HUES64 (cell line): ENCODE measurements at regions not wholly inside any gene's neighbourhood (a gene's known extent, or its start where the extent isn't known, plus 50 kb on each side); places are given as distances from the start of the nearest gene placed in this dataset.
"Not testable (repeated sequence)": the region's sequence is repeated elsewhere in the genome, so short reads cannot be mapped to it uniquely, and the experiment has no call there.

ENCODE experiments used
- H3K27ac ChIP-seq: 2 replicates; pipeline ENCODE4 v1.7.0; 2013; ENCODE audit warnings: low read depth, low read length, inconsistent platforms
- H3K27me3 ChIP-seq: 2 replicates; pipeline ENCODE4 v1.6.1; 2013; ENCODE audit warnings: mild to moderate bottlenecking, low read length; ENCODE audit not compliant: insufficient read depth
- H3K36me3 ChIP-seq: 2 replicates; pipeline ENCODE4 v1.6.1; 2013; ENCODE audit warnings: mild to moderate bottlenecking, low read length; ENCODE audit not compliant: insufficient read depth
- H3K4me1 ChIP-seq: 2 replicates; pipeline ENCODE4 v1.6.1; 2013; ENCODE audit warnings: mild to moderate bottlenecking, low read length, moderate library complexity; ENCODE audit not compliant: insufficient read depth
- H3K4me3 ChIP-seq: 2 replicates; pipeline ENCODE4 v1.5.1; 2013; ENCODE audit warnings: mild to moderate bottlenecking, low read length, moderate library complexity
- H3K9ac ChIP-seq: 2 replicates; pipeline ENCODE4 v1.6.1; 2013; ENCODE audit warnings: mild to moderate bottlenecking, low read depth, low read length
- H3K9me3 ChIP-seq: 2 replicates; pipeline ENCODE4 v1.6.1; 2013; ENCODE audit warnings: low read depth, low read length; ENCODE audit not compliant: insufficient read depth
- WGBS: fragments of 150-250, 120-280 bp; methylation state at CpG from one replicate; pipeline ENCODE4 v1.1.7; 2013; ENCODE audit warnings: missing lambda C conversion rate; 5-methylcytosine and 5-hydroxymethylcytosine counted together

DNA sequence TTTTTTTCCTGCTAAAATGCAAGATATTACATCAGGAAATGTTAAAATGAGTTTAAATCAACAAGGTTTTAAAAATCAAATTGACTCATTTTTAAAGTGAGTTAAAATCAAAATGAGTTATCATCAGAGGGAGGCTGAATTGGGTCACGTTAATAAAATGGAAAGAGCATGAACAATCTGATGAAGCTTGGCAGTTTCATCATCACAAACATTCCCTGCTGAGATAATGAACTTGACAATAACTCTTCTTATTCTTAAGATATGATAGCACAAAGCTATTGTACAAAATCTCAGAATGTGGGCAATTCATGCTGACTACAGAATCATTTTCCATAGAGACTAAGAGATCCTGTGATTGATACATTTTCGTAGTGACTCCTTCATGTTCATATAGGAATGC, 1086.7 kb downstream of the STIM2 start:
- no peak overlapping the region for H3K4me3 ChIP-seq
- WGBS: 96% methylated on average over 2 of the region's 2 CpGs
- no peak overlapping the region for H3K27ac ChIP-seq
- no peaks in the 10 kb centered on the region for H3K27me3 ChIP-seq
- H3K4me1 ChIP-seq: no peaks in the 10 kb centered on the region
- H3K9ac ChIP-seq: no peak overlapping the region
- H3K36me3 ChIP-seq: no peaks in the 10 kb centered on the region
- H3K9me3 ChIP-seq: no peaks in the 10 kb centered on the region

GRCh38 chr4:27964095-27964494, 1103.5 kb downstream of the STIM2 start:
- no peaks in the 10 kb centered on the region for H3K9me3 ChIP-seq
- H3K27ac ChIP-seq: no peak overlapping the region
- no peak overlapping the region for H3K9ac ChIP-seq
- H3K4me3 ChIP-seq: no peak overlapping the region
- no peaks in the 10 kb centered on the region for H3K36me3 ChIP-seq
- no peaks in the 10 kb centered on the region for H3K4me1 ChIP-seq
- no peaks in the 10 kb centered on the region for H3K27me3 ChIP-seq

GRCh38 chr4:27966664-27967063, 1106.0 kb downstream of the STIM2 start:
- Histone ChIP-seq H3K36me3 (no peaks in the 10 kb centered on the region), H3K4me1 (no peaks in the 10 kb centered on the region), H3K4me3 (no peak overlapping the region), H3K9me3 (no peaks in the 10 kb centered on the region), H3K27me3 (no peaks in the 10 kb centered on the region), H3K9ac (no peak overlapping the region), H3K27ac (no peak overlapping the region)
- WGBS: 93% methylated on average over 3 of the region's 3 CpGs

DNA sequence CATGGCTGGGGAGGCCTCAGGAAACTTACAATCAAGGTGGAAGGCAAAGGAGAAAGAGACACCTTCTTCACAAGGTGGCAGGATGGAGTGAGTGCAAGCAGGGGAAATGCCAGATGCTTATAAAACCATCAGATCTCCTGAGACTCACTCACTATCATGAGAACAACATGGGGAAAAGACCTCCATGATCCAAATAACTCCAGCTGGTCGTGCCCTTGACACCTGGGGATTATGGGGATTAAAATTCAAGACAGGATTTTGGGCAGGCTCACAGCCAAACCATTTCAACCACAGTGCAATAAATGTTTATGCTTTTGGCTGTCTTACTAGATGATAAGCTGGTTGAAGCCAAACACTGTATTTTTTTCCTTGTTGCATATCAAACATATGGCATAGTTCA, 1112.4 kb downstream of the STIM2 start:
- H3K9me3 ChIP-seq: no peaks in the 10 kb centered on the region
- no peaks in the 10 kb centered on the region for H3K27me3 ChIP-seq
- 80% methylated on average over 1 of the region's 1 CpG for WGBS
- H3K27ac ChIP-seq: no peak overlapping the region
- H3K4me1 ChIP-seq: no peaks in the 10 kb centered on the region
- H3K4me3 ChIP-seq: no peak overlapping the region
- no peaks in the 10 kb centered on the region for H3K36me3 ChIP-seq
- no peak overlapping the region for H3K9ac ChIP-seq

- Histone ChIP-seq H3K4me3 (no peak overlapping the region), H3K9me3 (no peaks in the 10 kb centered on the region), H3K36me3 (no peaks in the 10 kb centered on the region), H3K4me1 (no peaks in the 10 kb centered on the region), H3K27ac (no peak overlapping the region), H3K9ac (no peak overlapping the region), H3K27me3 (no peaks in the 10 kb centered on the region)
- no CpG with 5 or more reads among the region's 1 CpG for WGBS
Measured at GRCh38 chr4:27973700-27974099, 1113.1 kb downstream of the STIM2 start.

GRCh38 chr4:27974339-27974738, 1113.7 kb downstream of the STIM2 start:
- Histone ChIP-seq H3K27me3 (no peaks in the 10 kb centered on the region), H3K27ac (no peak overlapping the region), H3K9ac (no peak overlapping the region), H3K4me3 (no peak overlapping the region), H3K9me3 (no peaks in the 10 kb centered on the region), H3K4me1 (no peaks in the 10 kb centered on the region), H3K36me3 (no peaks in the 10 kb centered on the region)
- WGBS: 78% methylated on average over 2 of the region's 2 CpGs

- not testable (repeated sequence) for H3K9ac ChIP-seq, H3K9me3 ChIP-seq
Measured at GRCh38 chr4:27974881-27975280, 1114.2 kb downstream of the STIM2 start.

GRCh38 chr4:27978427-27979109, 1117.9 kb downstream of the STIM2 start:
- not testable (repeated sequence) for H3K27ac ChIP-seq, H3K27me3 ChIP-seq, H3K9me3 ChIP-seq, H3K4me3 ChIP-seq, H3K9ac ChIP-seq, H3K36me3 ChIP-seq, H3K4me1 ChIP-seq
- 98% methylated on average over 20 of the region's 22 CpGs for WGBS

More at GRCh38 chr4:27974881-27975280, 1114.2 kb downstream of the STIM2 start:
- H3K4me1 ChIP-seq, H3K36me3 ChIP-seq, H3K4me3 ChIP-seq, H3K27ac ChIP-seq, H3K27me3 ChIP-seq: not testable (repeated sequence)
- 79% methylated on average over 3 of the region's 3 CpGs for WGBS

DNA sequence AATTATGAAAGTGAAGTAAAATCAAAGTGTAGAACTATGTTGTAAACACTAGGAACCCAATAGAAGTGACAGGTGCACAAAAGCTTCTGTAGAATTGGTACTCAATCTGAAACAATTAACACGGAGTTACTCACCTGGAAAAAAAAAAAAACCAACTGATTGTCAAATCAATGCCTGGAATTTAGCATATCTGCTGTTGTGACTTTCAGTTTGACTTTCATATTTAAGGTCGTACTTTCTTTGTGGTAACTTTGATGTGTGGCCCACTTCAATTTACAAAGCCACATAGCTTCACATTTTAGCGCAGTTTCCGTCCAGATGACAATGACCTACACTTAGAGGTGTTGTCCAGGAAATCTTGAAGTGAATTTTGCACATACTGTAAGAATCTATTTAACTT, 1124.9 kb downstream of the STIM2 start:
- no peak overlapping the region for H3K4me3 ChIP-seq
- H3K36me3 ChIP-seq: no peaks in the 10 kb centered on the region
- H3K27ac ChIP-seq: no peak overlapping the region
- no peak overlapping the region for H3K9ac ChIP-seq
- H3K27me3 ChIP-seq: no peaks in the 10 kb centered on the region
- H3K4me1 ChIP-seq: no peaks in the 10 kb centered on the region
- no peaks in the 10 kb centered on the region for H3K9me3 ChIP-seq
- WGBS: 97% methylated on average over 4 of the region's 4 CpGs

- Histone ChIP-seq H3K9ac (no peak overlapping the region), H3K4me3 (no peak overlapping the region), H3K4me1 (no peaks in the 10 kb centered on the region), H3K36me3 (no peaks in the 10 kb centered on the region), H3K27ac (no peak overlapping the region), H3K27me3 (no peaks in the 10 kb centered on the region), H3K9me3 (no peaks in the 10 kb centered on the region)
- WGBS: 100% methylated on average over 1 of the region's 1 CpG
Measured at GRCh38 chr4:27986476-27986875, 1125.8 kb downstream of the STIM2 start.

DNA sequence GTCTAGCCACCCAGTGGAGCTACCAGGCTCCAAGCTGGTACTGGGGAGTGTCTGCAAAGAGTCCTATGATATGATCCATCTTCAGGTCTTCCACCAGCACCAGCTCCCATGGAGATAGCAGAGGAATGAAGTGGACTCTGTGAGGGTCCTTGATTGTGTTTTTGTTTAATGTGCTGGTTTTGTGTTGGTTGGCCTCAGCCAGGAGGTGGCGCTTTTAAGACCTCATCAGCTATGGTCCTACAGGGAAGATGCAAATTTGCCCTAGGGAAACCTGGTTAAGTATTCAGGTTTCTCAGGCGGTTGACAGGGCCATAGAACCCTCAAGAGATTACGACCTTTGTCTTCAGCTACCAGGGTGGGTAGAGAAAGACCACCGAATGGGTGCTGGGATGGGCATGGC, 1141.1 kb downstream of the STIM2 start:
- Histone ChIP-seq H3K27ac (no peak overlapping the region), H3K36me3 (no peaks in the 10 kb centered on the region), H3K9me3 (no peaks in the 10 kb centered on the region), H3K4me3 (no peak overlapping the region), H3K27me3 (no peaks in the 10 kb centered on the region), H3K9ac (no peak overlapping the region), H3K4me1 (no peaks in the 10 kb centered on the region)
- WGBS: 92% methylated on average over 4 of the region's 4 CpGs

- H3K36me3 ChIP-seq: no peaks in the 10 kb centered on the region
- no peaks in the 10 kb centered on the region for H3K27me3 ChIP-seq
- H3K4me1 ChIP-seq: no peaks in the 10 kb centered on the region
- no peak overlapping the region for H3K4me3 ChIP-seq
- no peaks in the 10 kb centered on the region for H3K9me3 ChIP-seq
- no peak overlapping the region for H3K9ac ChIP-seq
- no peak overlapping the region for H3K27ac ChIP-seq
Measured at GRCh38 chr4:28004520-28004919, 1143.9 kb downstream of the STIM2 start.
